Breast epithelium (tissue), 4 donors: ENCODE measurements at regions not wholly inside any gene's neighbourhood (a gene's known extent, or its start where the extent isn't known, plus 50 kb on each side); places are given as distances from the start of the nearest gene placed in this dataset.
"Not testable (repeated sequence)": the region's sequence is repeated elsewhere in the genome, so short reads cannot be mapped to it uniquely, and the experiment has no call there.

Experiments used
- DNase-seq, 2 donors: peaks; one replicate each; pipeline ENCODE4 v3.0.0-alpha.2; 2019; ENCODE audit warnings: low spot score in 2 of 2
- H3K27ac ChIP-seq, 2 donors: fragments of 200-600 bp; sonication (generic) in 1 of 2; one replicate each; pipeline ENCODE4 v1.5.1; 2016 to 2019; ENCODE audit warnings: mild to moderate bottlenecking in 1 of 2
- H3K27me3 ChIP-seq, 2 donors: fragments of 200-600 bp; sonication (generic) in 1 of 2; one replicate each; pipeline versions ENCODE4 v1.5.1 to v1.6.0; 2017 to 2019; ENCODE audit warnings: control low read depth in 1 of 2, mild to moderate bottlenecking in 1 of 2
- H3K36me3 ChIP-seq: fragments of 200-600 bp; one replicate; pipeline ENCODE4 v1.5.1; 2019
- H3K4me1 ChIP-seq, 2 donors: fragments of 200-600 bp; sonication (generic); one replicate each; pipeline ENCODE4 v1.5.1; 2016 to 2019; ENCODE audit warnings: control low read depth in 1 of 2
- H3K4me3 ChIP-seq, 3 donors: fragments of 200-600 bp; sonication (generic); 1 replicate in 2 of 3; 2 replicates in 1 of 3; pipeline ENCODE4 v1.5.1; 2016 to 2019; ENCODE audit warnings: mild to moderate bottlenecking in 3 of 3, moderate library complexity in 2 of 3
- H3K9me3 ChIP-seq, 2 donors: fragments of 200-600 bp; sonication (generic) in 1 of 2; one replicate each; pipeline ENCODE4 v1.5.1; 2016 to 2019; ENCODE audit warnings: control low read depth in 1 of 2
- CTCF ChIP-seq, 3 donors: fragments of 450-650 bp; IDR thresholded peaks; one replicate each; pipeline ENCODE4 v1.5.1; 2016 to 2017; ENCODE audit warnings: antibody characterized with exemption in 3 of 3, mild to moderate bottlenecking in 3 of 3, moderate library complexity in 3 of 3
- POLR2A ChIP-seq: fragments of 450-650 bp; IDR thresholded peaks from one replicate; pipeline ENCODE4 v1.6.1; 2016; ENCODE audit warnings: antibody characterized with exemption, mild to moderate bottlenecking, moderate library complexity
- POLR2AphosphoS5 ChIP-seq, 3 donors: sonication (generic); formaldehyde crosslinking; IDR thresholded peaks; one replicate each; pipeline ENCODE4 v1.6.1; 2017; ENCODE audit warnings: antibody characterized with exemption in 3 of 3
- intact Hi-C: fragments of 100-400 bp; cut with DNase I; formaldehyde crosslinking; loops from one replicate; pipeline ENCODE4 v1.15.1; 2023; ENCODE audit warnings: low total_unique reads

- no peak for DNase-seq
- TF ChIP-seq CTCF (IDR thresholded peaks at IDR 0.05) (no peak), POLR2A (no peak), POLR2AphosphoS5 (IDR thresholded peaks at IDR 0.05) (no peak)
Observed at GRCh38 chrX:84830836-84831235, 172.8 kb upstream of the APOOL start.

GRCh38 chrX:84846541-84846940 is 157.1 kb upstream of the APOOL start:
- H3K4me1 ChIP-seq, H3K27me3 ChIP-seq, DNase-seq, H3K4me3 ChIP-seq, intact Hi-C loops, H3K27ac ChIP-seq, H3K36me3 ChIP-seq: not testable (repeated sequence)
- peaks cover 0 to 25% of the 10 kb centered on the region in 2 donors for H3K9me3 ChIP-seq

More at GRCh38 chrX:84830836-84831235, 172.8 kb upstream of the APOOL start:
- H3K27me3 ChIP-seq = peaks cover 0 to 5% of the 10 kb centered on the region in 2 donors
- intact Hi-C loops = no loop called here
- no peaks in the 10 kb centered on the region for H3K4me1 ChIP-seq
- H3K9me3 ChIP-seq = no peaks in the 10 kb centered on the region
- no peak overlapping the region for H3K27ac ChIP-seq
- H3K4me3 ChIP-seq = no peak overlapping the region
- H3K36me3 ChIP-seq = no peaks in the 10 kb centered on the region

GRCh38 chrX:84851183-84851582 is 152.5 kb upstream of the APOOL start:
- H3K36me3 ChIP-seq, H3K4me3 ChIP-seq, intact Hi-C loops, H3K27me3 ChIP-seq, H3K27ac ChIP-seq, H3K4me1 ChIP-seq, DNase-seq: not testable (repeated sequence)
- H3K9me3 ChIP-seq = peaks cover 0 to 34% of the 10 kb centered on the region in 2 donors

- H3K27ac ChIP-seq, H3K9me3 ChIP-seq, H3K27me3 ChIP-seq, DNase-seq, H3K4me1 ChIP-seq, H3K4me3 ChIP-seq, intact Hi-C loops, H3K36me3 ChIP-seq: not testable (repeated sequence)
Observed at GRCh38 chrX:84856791-84857190, 146.9 kb upstream of the APOOL start.

- H3K9me3 ChIP-seq, H3K4me1 ChIP-seq, DNase-seq, H3K27ac ChIP-seq, intact Hi-C loops, H3K27me3 ChIP-seq, H3K4me3 ChIP-seq, H3K36me3 ChIP-seq: not testable (repeated sequence)
Observed at GRCh38 chrX:84858771-84859170, 144.9 kb upstream of the APOOL start.

GRCh38 chrX:84865113-84865512 is 138.6 kb upstream of the APOOL start:
- Histone ChIP-seq H3K9me3 (no peaks in the 10 kb centered on the region), H3K4me1 (no peaks in the 10 kb centered on the region)

GRCh38 chrX:84870281-84870680 is 133.4 kb upstream of the APOOL start:
- DNase-seq, H3K27me3 ChIP-seq, H3K9me3 ChIP-seq, intact Hi-C loops, H3K27ac ChIP-seq, H3K4me1 ChIP-seq, H3K4me3 ChIP-seq, H3K36me3 ChIP-seq: not testable (repeated sequence)

More at GRCh38 chrX:84865113-84865512, 138.6 kb upstream of the APOOL start:
- TF ChIP-seq CTCF (IDR thresholded peaks at IDR 0.05) = no peak
- no peak for TF ChIP-seq POLR2AphosphoS5 (IDR thresholded peaks at IDR 0.05)
- TF ChIP-seq POLR2A = no peak
- intact Hi-C loops = no loop called here
- Histone ChIP-seq H3K27me3 (peaks cover 0 to 5% of the 10 kb centered on the region in 2 donors), H3K4me3 (no peak overlapping the region), H3K27ac (no peak overlapping the region), H3K36me3 (no peaks in the 10 kb centered on the region)
- no peak for DNase-seq

GRCh38 chrX:84872160-84872771 is 131.4 kb upstream of the APOOL start:
- H3K36me3 ChIP-seq, H3K4me3 ChIP-seq, H3K27me3 ChIP-seq, intact Hi-C loops, H3K27ac ChIP-seq, H3K4me1 ChIP-seq, DNase-seq, H3K9me3 ChIP-seq: not testable (repeated sequence)
